Astrocyte of the hippocampus (primary cell): ENCODE measurements at regions not wholly inside any gene's neighbourhood (a gene's known extent, or its start where the extent isn't known, plus 50 kb on each side); places are given as distances from the start of the nearest gene placed in this dataset.

Source experiments
- DNase-seq: peaks from one replicate; pipeline ENCODE4 v3.0.0; 2011; ENCODE audit warnings: low read depth, low spot score

GRCh38 chrX:137483554-137483953 lies 82.4 kb upstream of the ZIC3 start:
- DNase-seq, result no peak

GRCh38 chrX:137482136-137482535 lies 83.8 kb upstream of the ZIC3 start:
- no peak for DNase-seq

GRCh38 chrX:137479386-137479785 lies 86.5 kb upstream of the ZIC3 start:
- DNase-seq, result no peak

GRCh38 chrX:137441711-137442110 lies 124.2 kb upstream of the ZIC3 start:
- DNase-seq, result no peak

GRCh38 chrX:137432609-137433008 lies 133.3 kb upstream of the ZIC3 start:
- DNase-seq, result no peak

GRCh38 chrX:137431693-137432488 lies 134.0 kb upstream of the ZIC3 start:
- no peak for DNase-seq

GRCh38 chrX:137430984-137431475 lies 134.9 kb upstream of the ZIC3 start:
- no peak for DNase-seq

- no peak for DNase-seq
These were observed 135.6 kb upstream of the ZIC3 start for GRCh38 chrX:137430301-137430700.

GRCh38 chrX:137428766-137429591 lies 136.9 kb upstream of the ZIC3 start:
- no peak for DNase-seq

- DNase-seq, result peak; percentile 3
These were observed 137.7 kb upstream of the ZIC3 start for GRCh38 chrX:137428221-137428661.

- DNase-seq, result peak; percentile 2
These were observed 138.1 kb upstream of the ZIC3 start for GRCh38 chrX:137427816-137428215.

GRCh38 chrX:137427426-137427778 lies 138.5 kb upstream of the ZIC3 start:
- DNase-seq, result no peak

- no peak for DNase-seq
These were observed 139.1 kb upstream of the ZIC3 start for GRCh38 chrX:137426695-137427425.

GRCh38 chrX:137425986-137426385 lies 139.9 kb upstream of the ZIC3 start:
- no peak for DNase-seq

GRCh38 chrX:137425273-137425902 lies 140.5 kb upstream of the ZIC3 start:
- DNase-seq, result no peak

- DNase-seq, result no peak
These were observed 141.2 kb upstream of the ZIC3 start for GRCh38 chrX:137424679-137425078.

GRCh38 chrX:137423241-137423640 lies 142.7 kb upstream of the ZIC3 start:
- DNase-seq, result no peak

GRCh38 chrX:137418086-137418485 lies 147.8 kb upstream of the ZIC3 start:
- DNase-seq, result no peak

- DNase-seq, result no peak
These were observed 152.7 kb upstream of the ZIC3 start for GRCh38 chrX:137413190-137413589.

- no peak for DNase-seq
These were observed 160.3 kb upstream of the ZIC3 start for GRCh38 chrX:137405449-137406140.

- DNase-seq, result no peak
These were observed 164.8 kb upstream of the ZIC3 start for GRCh38 chrX:137401092-137401491.
